CD14-positive monocyte (primary cell): ENCODE measurements at regions not wholly inside any gene's neighbourhood (a gene's known extent, or its start where the extent isn't known, plus 50 kb on each side); places are given as distances from the start of the nearest gene placed in this dataset.

Source experiments
- DNase-seq, 3 donors: peaks; one replicate each; pipeline ENCODE4 v3.0.0-alpha.2; 2011 to 2022
- H2AFZ ChIP-seq: 2 replicates; pipeline ENCODE4 v1.6.0; 2012; ENCODE audit warnings: mild to moderate bottlenecking, low read depth, low read length, inconsistent platforms; ENCODE audit not compliant: insufficient read depth, poor library complexity, severe bottlenecking
- H3K27ac ChIP-seq, 2 donors: 1 replicate in 1 of 2; 2 replicates in 1 of 2; pipeline ENCODE4 v1.5.1; 2012 to 2013; ENCODE audit warnings: low read length in 2 of 2, control low read depth in 1 of 2, inconsistent platforms in 1 of 2, low read depth in 1 of 2, mild to moderate bottlenecking in 1 of 2
- H3K27me3 ChIP-seq, 2 donors: one replicate each; pipeline versions ENCODE4 v1.6.0 to v1.6.1; 2011 to 2013; ENCODE audit warnings: low read length in 2 of 2; ENCODE audit not compliant: control insufficient read depth in 2 of 2, insufficient read depth in 2 of 2
- H3K36me3 ChIP-seq, 2 donors: replicated peaks in 1 of 2; 1 replicate in 1 of 2; 2 replicates in 1 of 2; pipeline versions ENCODE4 v1.5.1 to v1.6.1; 2012 to 2013; ENCODE audit warnings: low read length in 2 of 2, control low read depth in 1 of 2, inconsistent platforms in 1 of 2, mild to moderate bottlenecking in 1 of 2; ENCODE audit not compliant: insufficient read depth in 2 of 2, control insufficient read depth in 1 of 2
- H3K4me1 ChIP-seq, 2 donors: 1 replicate in 1 of 2; 2 replicates in 1 of 2; pipeline versions ENCODE4 v1.5.1 to v1.6.1; 2012 to 2013; ENCODE audit warnings: low read length in 2 of 2, control low read depth in 1 of 2, inconsistent platforms in 1 of 2, mild to moderate bottlenecking in 1 of 2, moderate library complexity in 1 of 2; ENCODE audit not compliant: insufficient read depth in 2 of 2, control insufficient read depth in 1 of 2
- H3K4me2 ChIP-seq: replicated peaks from 2 replicates; pipeline ENCODE3; 2012; ENCODE audit warnings: low read length, moderate library complexity, mild to moderate bottlenecking; ENCODE audit not compliant: poor library complexity, severe bottlenecking; ENCODE audit errors: extremely low read depth
- H3K4me3 ChIP-seq, 3 experiments: fragments of 200-600 bp in 1 of 3; sonication (generic) in 1 of 3; replicated peaks in 1 of 3; 1 replicate in 2 of 3; 2 replicates in 1 of 3; pipeline ENCODE4 v1.5.1; 2011 to 2013; ENCODE audit warnings: low read length in 3 of 3, mild to moderate bottlenecking in 3 of 3, control low read depth in 2 of 3, low read depth in 2 of 3, inconsistent platforms in 1 of 3, moderate library complexity in 1 of 3
- H3K79me2 ChIP-seq: 2 replicates; pipeline ENCODE4 v1.6.0; 2012; ENCODE audit warnings: mild to moderate bottlenecking, control low read depth, inconsistent platforms, low read length, moderate library complexity; ENCODE audit not compliant: insufficient read depth
- H3K9ac ChIP-seq: 2 replicates; pipeline ENCODE4 v1.6.0; 2017; ENCODE audit warnings: low read length, mild to moderate bottlenecking; ENCODE audit not compliant: insufficient read depth, poor library complexity, severe bottlenecking
- H3K9me3 ChIP-seq, 2 donors: replicated peaks in 1 of 2; 1 replicate in 1 of 2; 2 replicates in 1 of 2; pipeline versions ENCODE4 v1.5.1 to v1.6.1; 2012 to 2013; ENCODE audit warnings: low read length in 2 of 2, control low read depth in 1 of 2; ENCODE audit not compliant: control insufficient read depth in 1 of 2, insufficient read depth in 1 of 2
- H4K20me1 ChIP-seq: 2 replicates; pipeline ENCODE4 v1.6.0; 2012; ENCODE audit warnings: mild to moderate bottlenecking, low read length, control low read depth, moderate library complexity; ENCODE audit not compliant: insufficient read depth
- H3K27ac Mint-ChIP-seq, 7 donors: one replicate each; pipeline ENCODE4 v1.8.0; 2020; ENCODE audit warnings: mild to moderate bottlenecking in 7 of 7, mixed read lengths in 7 of 7, moderate library complexity in 6 of 7, inconsistent platforms in 2 of 7
- H3K27me3 Mint-ChIP-seq, 3 donors: one replicate each; pipeline ENCODE4 v1.8.0; 2021 to 2022; ENCODE audit warnings: low read depth in 3 of 3, mild to moderate bottlenecking in 3 of 3, mixed read lengths in 3 of 3, moderate library complexity in 3 of 3, inconsistent platforms in 1 of 3
- H3K36me3 Mint-ChIP-seq, 2 donors: one replicate each; pipeline ENCODE4 v1.8.0; 2020; ENCODE audit warnings: mixed read lengths in 2 of 2, inconsistent platforms in 1 of 2, mild to moderate bottlenecking in 1 of 2
- H3K4me1 Mint-ChIP-seq: one replicate; pipeline ENCODE4 v1.8.0; 2020; ENCODE audit warnings: mild to moderate bottlenecking, mixed read lengths
- H3K4me3 Mint-ChIP-seq, 2 donors: one replicate each; pipeline ENCODE4 v1.8.0; 2020; ENCODE audit warnings: mild to moderate bottlenecking in 2 of 2, mixed read lengths in 2 of 2, moderate library complexity in 1 of 2
- H3K9me3 Mint-ChIP-seq, 7 donors: one replicate each; pipeline ENCODE4 v1.8.0; 2020 to 2022; ENCODE audit warnings: mixed read lengths in 7 of 7, mild to moderate bottlenecking in 6 of 7, moderate library complexity in 6 of 7, inconsistent platforms in 2 of 7
- WGBS: methylation state at CpG from one replicate; pipeline ENCODE4 v1.1.5; 2013; ENCODE audit warnings: missing lambda C conversion rate; ENCODE audit not compliant: insufficient coverage; 5-methylcytosine and 5-hydroxymethylcytosine counted together
- intact Hi-C, 2 donors: fragments of 100-400 bp; cut with micrococcal nuclease; formaldehyde crosslinking; loops; one replicate each; pipeline versions ENCODE4 v1.15.0 to v1.15.1; 2023
- TF ChIP-seq, protein P1 (sequence below): fragments of 200-600 bp; IDR thresholded peaks from one replicate; pipeline ENCODE4 v1.8.0; 2022; ENCODE audit warnings: antibody characterized with exemption, mild to moderate bottlenecking

DNA sequence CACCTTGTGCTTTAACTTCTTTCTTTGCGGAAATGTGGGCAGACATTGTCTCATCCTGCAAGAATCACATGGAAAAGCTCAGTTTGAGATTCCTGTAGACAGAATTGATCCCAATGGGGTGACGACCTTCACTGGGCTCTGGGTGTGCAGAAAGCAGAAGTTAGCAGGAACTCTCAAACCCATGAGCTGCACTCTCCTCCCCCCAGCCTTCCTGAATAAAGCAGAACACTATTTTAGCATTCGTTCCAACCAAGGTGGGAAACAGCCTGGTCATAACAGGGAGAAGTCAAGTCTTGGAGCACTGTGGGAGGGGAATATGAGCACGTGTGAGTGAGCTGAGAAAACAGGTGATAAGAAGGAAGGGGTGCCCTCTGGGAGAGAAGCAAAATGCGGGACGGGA is 87.4 kb upstream of the FER start:
- Histone ChIP-seq H3K27ac (no peak overlapping the region), H3K4me1 (no peaks in the 10 kb centered on the region), H3K4me2 (no peak overlapping the region), H3K4me3 (no peak overlapping the region), H3K27me3 (no peaks in the 10 kb centered on the region), H3K9ac (no peak overlapping the region), H3K79me2 (no peaks in the 10 kb centered on the region), H4K20me1 (no peaks in the 10 kb centered on the region), H3K9me3 (no peaks in the 10 kb centered on the region), H2AFZ (no peak overlapping the region), H3K36me3 (no peaks in the 10 kb centered on the region)
- Mint-ChIP-seq H3K27me3 (peaks cover 0 to 2% (median 0%) of the 10 kb centered on the region in 3 donors), H3K27ac (no peak overlapping the region), H3K4me3 (no peak overlapping the region), H3K36me3 (no peaks in the 10 kb centered on the region), H3K4me1 (no peaks in the 10 kb centered on the region), H3K9me3 (peaks cover 0 to 3% (median 0%) of the 10 kb centered on the region in 7 donors)
- TF ChIP-seq, protein P1, sequence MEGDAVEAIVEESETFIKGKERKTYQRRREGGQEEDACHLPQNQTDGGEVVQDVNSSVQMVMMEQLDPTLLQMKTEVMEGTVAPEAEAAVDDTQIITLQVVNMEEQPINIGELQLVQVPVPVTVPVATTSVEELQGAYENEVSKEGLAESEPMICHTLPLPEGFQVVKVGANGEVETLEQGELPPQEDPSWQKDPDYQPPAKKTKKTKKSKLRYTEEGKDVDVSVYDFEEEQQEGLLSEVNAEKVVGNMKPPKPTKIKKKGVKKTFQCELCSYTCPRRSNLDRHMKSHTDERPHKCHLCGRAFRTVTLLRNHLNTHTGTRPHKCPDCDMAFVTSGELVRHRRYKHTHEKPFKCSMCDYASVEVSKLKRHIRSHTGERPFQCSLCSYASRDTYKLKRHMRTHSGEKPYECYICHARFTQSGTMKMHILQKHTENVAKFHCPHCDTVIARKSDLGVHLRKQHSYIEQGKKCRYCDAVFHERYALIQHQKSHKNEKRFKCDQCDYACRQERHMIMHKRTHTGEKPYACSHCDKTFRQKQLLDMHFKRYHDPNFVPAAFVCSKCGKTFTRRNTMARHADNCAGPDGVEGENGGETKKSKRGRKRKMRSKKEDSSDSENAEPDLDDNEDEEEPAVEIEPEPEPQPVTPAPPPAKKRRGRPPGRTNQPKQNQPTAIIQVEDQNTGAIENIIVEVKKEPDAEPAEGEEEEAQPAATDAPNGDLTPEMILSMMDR, result no peak
- no peak for DNase-seq
- intact Hi-C loops, result no loop called here
- WGBS, result 54% methylated on average over 2 of the region's 6 CpGs

DNA sequence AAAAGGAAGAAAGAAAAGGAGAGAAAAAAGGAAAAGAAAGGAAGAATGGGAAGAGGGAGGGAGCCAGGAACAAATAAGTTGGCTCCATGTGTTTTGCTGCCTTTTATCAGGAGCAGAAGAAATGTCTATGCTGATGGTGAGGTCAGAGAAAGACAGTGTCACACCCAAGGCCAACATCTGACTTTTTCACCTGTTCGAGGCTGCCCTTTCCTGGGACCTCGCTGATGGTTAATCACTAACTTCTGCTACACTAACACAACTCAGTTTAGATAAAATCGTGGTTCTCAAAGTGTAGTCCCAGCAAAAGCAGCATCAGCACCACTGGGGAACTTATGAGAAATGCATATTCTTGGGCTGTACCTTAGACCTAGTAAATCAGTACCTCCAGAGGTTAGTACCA is 88.2 kb upstream of the FER start:
- H3K4me3 Mint-ChIP-seq, result no peak overlapping the region
- no peak overlapping the region for H3K27ac Mint-ChIP-seq
- no peaks in the 10 kb centered on the region for H3K36me3 Mint-ChIP-seq
- Histone ChIP-seq H2AFZ (no peak overlapping the region), H3K4me3 (no peak overlapping the region), H3K27me3 (no peaks in the 10 kb centered on the region), H3K4me1 (no peaks in the 10 kb centered on the region), H3K4me2 (no peak overlapping the region), H3K79me2 (no peaks in the 10 kb centered on the region), H3K27ac (no peak overlapping the region), H3K9me3 (no peaks in the 10 kb centered on the region), H3K36me3 (no peaks in the 10 kb centered on the region), H3K9ac (no peak overlapping the region), H4K20me1 (no peaks in the 10 kb centered on the region)
- intact Hi-C loops, result no loop called here
- no peaks in the 10 kb centered on the region for H3K4me1 Mint-ChIP-seq
- 100% methylated on average over 2 of the region's 3 CpGs for WGBS
- TF ChIP-seq, protein P1, result no peak
- no peak for DNase-seq
- H3K27me3 Mint-ChIP-seq, result peaks cover 0 to 2% (median 0%) of the 10 kb centered on the region in 3 donors
- H3K9me3 Mint-ChIP-seq, result peaks cover 0 to 3% (median 0%) of the 10 kb centered on the region in 7 donors
